ENCODE measurements at regions not wholly inside any gene's neighbourhood (a gene's known extent, or its start where the extent isn't known, plus 50 kb on each side); places are given as distances from the start of the nearest gene placed in this dataset.

DNA sequence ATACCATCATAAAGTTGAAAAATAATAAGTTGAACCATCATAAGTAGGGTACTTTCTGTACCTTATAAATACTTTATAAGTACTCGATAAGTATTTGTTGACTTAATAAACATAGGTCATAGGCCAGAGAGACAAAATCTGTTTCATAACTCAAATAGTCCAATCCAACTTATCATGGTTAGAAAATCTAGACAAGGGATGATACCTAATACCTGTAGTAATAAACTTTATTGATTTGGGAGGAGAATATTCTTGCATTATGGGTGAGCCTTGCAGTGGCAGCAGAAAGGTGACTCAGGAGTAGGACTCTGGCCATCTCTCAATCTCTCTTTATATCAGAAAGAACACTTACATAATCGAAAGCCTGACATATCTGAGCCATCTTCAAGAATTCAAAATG lies 466.8 kb upstream of the GRIN3A start:
- H4K5ac ChIP-seq (ENCODE audit: insufficient read length, low read depth, low read length), result no peak overlapping the region
- no peaks in the 10 kb centered on the region for H4K20me1 ChIP-seq (replicated peaks in 1 of 2; ENCODE audit: control insufficient read depth in 1 of 2, insufficient read depth in 2 of 2, low read length in 2 of 2)
- no peak overlapping the region for H3K9ac ChIP-seq (replicated peaks in 1 of 4; ENCODE audit: extremely low read depth in 1 of 4, low read depth in 3 of 4, low read length in 3 of 4)
- H3K9me3 ChIP-seq (ENCODE audit: insufficient read depth in 2 of 2, low read depth in 1 of 2, low read length in 1 of 2), result no peaks in the 10 kb centered on the region
- H3K36me3 ChIP-seq (ENCODE audit: control insufficient read depth in 2 of 4, insufficient read depth in 4 of 4, low read length in 3 of 4), result no peaks in the 10 kb centered on the region
- H2BK120ac ChIP-seq (replicated peaks; ENCODE audit: low read depth, low read length), result no peak overlapping the region
- H2BK12ac ChIP-seq (ENCODE audit: low read depth, low read length), result no peak overlapping the region
- no peak overlapping the region for H3K4ac ChIP-seq (replicated peaks; ENCODE audit: insufficient read length, low read depth, low read length)
- H3K79me1 ChIP-seq (ENCODE audit: low read depth, low read length), result no peaks in the 10 kb centered on the region
- no peak overlapping the region for H2BK5ac ChIP-seq (ENCODE audit: low read depth, low read length)
- H4K91ac ChIP-seq (replicated peaks; ENCODE audit: insufficient read length, low read length), result no peak overlapping the region
- no peak overlapping the region for H3K14ac ChIP-seq (ENCODE audit: insufficient read length)
- CTCF ChIA-PET (ENCODE audit: partially characterized antibody), result no interaction called here
- H3K56ac ChIP-seq (replicated peaks; ENCODE audit: insufficient read length, low read depth, low read length), result no peak overlapping the region
- H3K23ac ChIP-seq (ENCODE audit: insufficient read length), result no peak overlapping the region
- no peak overlapping the region for H4K8ac ChIP-seq (ENCODE audit: extremely low read depth, insufficient read depth, low read length)
- no peak overlapping the region for H2AFZ ChIP-seq (ENCODE audit: low read length)
- no peak overlapping the region for H3K18ac ChIP-seq (ENCODE audit: extremely low read depth, low read length)
- no peaks in the 10 kb centered on the region for H3K4me1 ChIP-seq (replicated peaks in 1 of 4; ENCODE audit: control insufficient read depth in 3 of 4, insufficient read depth in 4 of 4, low read length in 3 of 4)
- no peaks in the 10 kb centered on the region for H3K23me2 ChIP-seq (ENCODE audit: low read depth, low read length)
- H3K27me3 ChIP-seq (replicated peaks in 1 of 4; ENCODE audit: control insufficient read depth in 3 of 4, extremely low read depth in 1 of 4, insufficient read depth in 3 of 4, low read length in 3 of 4), result no peaks in the 10 kb centered on the region
- no peak overlapping the region for H3K27ac ChIP-seq (ENCODE audit: low read depth, low read length)
- 96% methylated on average over 2 of the region's 2 CpGs; no CpG with 5 or more reads in 1 of the 2 experiments for WGBS, 2 experiments (ENCODE audit: extremely low coverage in 1 of 2, insufficient coverage in 1 of 2, insufficient read length in 1 of 2, insufficient replicate concordance in 2 of 2, low coverage in 1 of 2, low lambda C conversion rate in 2 of 2, missing lambda C conversion rate in 1 of 2)
- H3K79me2 ChIP-seq (ENCODE audit: control insufficient read depth in 1 of 2, insufficient read depth in 2 of 2, low read length in 2 of 2), result no peaks in the 10 kb centered on the region
- DNase-seq (ENCODE audit: low read depth in 1 of 2, low spot score in 2 of 2) (no peak), FAIRE-seq (no peak)
- H2BK20ac ChIP-seq (ENCODE audit: low read length), result no peak overlapping the region
- POLR2A ChIA-PET (ENCODE audit: partially characterized antibody), result no interaction called here
- no peak overlapping the region for H2AK5ac ChIP-seq (ENCODE audit: low read depth, low read length)
- no peak overlapping the region for H2BK15ac ChIP-seq (ENCODE audit: low read length)
- H3K4me3 ChIP-seq (ENCODE audit: extremely low read depth in 1 of 4, insufficient read depth in 2 of 4, low read depth in 3 of 4, low read length in 4 of 4), result no peak overlapping the region
- no peak overlapping the region for H3K4me2 ChIP-seq (ENCODE audit: insufficient read depth in 1 of 2, low read depth in 2 of 2, low read length in 2 of 2)
- TF ChIP-seq, protein P1, sequence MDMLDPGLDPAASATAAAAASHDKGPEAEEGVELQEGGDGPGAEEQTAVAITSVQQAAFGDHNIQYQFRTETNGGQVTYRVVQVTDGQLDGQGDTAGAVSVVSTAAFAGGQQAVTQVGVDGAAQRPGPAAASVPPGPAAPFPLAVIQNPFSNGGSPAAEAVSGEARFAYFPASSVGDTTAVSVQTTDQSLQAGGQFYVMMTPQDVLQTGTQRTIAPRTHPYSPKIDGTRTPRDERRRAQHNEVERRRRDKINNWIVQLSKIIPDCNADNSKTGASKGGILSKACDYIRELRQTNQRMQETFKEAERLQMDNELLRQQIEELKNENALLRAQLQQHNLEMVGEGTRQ (IDR thresholded peaks at IDR 0.05; ENCODE audit: low read length), result no peak
- TF ChIP-seq E2F6 (IDR thresholded peaks at IDR 0.05) (no peak), BRCA1 (IDR thresholded peaks at IDR 0.05; ENCODE audit: low read depth, low read length) (no peak), HDAC2 (IDR thresholded peaks at IDR 0.05; ENCODE audit: borderline replicate concordance in 1 of 2, low read depth in 2 of 2, low read length in 2 of 2) (no peak), TCF12 (IDR thresholded peaks at IDR 0.05; ENCODE audit: low read depth, low read length) (no peak)
- TF ChIP-seq, protein P2, sequence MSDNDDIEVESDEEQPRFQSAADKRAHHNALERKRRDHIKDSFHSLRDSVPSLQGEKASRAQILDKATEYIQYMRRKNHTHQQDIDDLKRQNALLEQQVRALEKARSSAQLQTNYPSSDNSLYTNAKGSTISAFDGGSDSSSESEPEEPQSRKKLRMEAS (IDR thresholded peaks at IDR 0.05), result no peak

Data from H1 (cell line).